Lower lobe of right lung (tissue), 2 donors: ENCODE measurements at regions not wholly inside any gene's neighbourhood (a gene's known extent, or its start where the extent isn't known, plus 50 kb on each side); places are given as distances from the start of the nearest gene placed in this dataset.

Experiments used
- ATAC-seq, 2 donors: fragments of 200-7000 bp; cut with Tn5 transposase; one replicate each; pipeline ENCODE4 v1.9.1; 2020 to 2022; ENCODE audit warnings: mild to moderate bottlenecking in 2 of 2, moderate library complexity in 2 of 2
- DNase-seq: peaks from one replicate; pipeline ENCODE4 v3.0.0-alpha.2; 2020
- H3K27ac ChIP-seq: fragments of 200-600 bp; one replicate; pipeline ENCODE4 v1.8.0; 2022
- H3K27me3 ChIP-seq: fragments of 200-600 bp; one replicate; pipeline ENCODE4 v1.8.0; 2022; ENCODE audit warnings: low read depth
- H3K36me3 ChIP-seq: fragments of 200-600 bp; one replicate; pipeline ENCODE4 v1.8.0; 2022; ENCODE audit warnings: mild to moderate bottlenecking
- H3K4me1 ChIP-seq: fragments of 200-600 bp; one replicate; pipeline ENCODE4 v1.8.0; 2022
- H3K4me3 ChIP-seq: fragments of 200-600 bp; one replicate; pipeline ENCODE4 v1.8.0; 2022; ENCODE audit warnings: mild to moderate bottlenecking
- H3K9me3 ChIP-seq: fragments of 200-600 bp; one replicate; pipeline ENCODE4 v1.8.0; 2022
- CTCF ChIP-seq: fragments of 200-600 bp; IDR thresholded peaks from one replicate; pipeline ENCODE4 v1.8.0; 2022; ENCODE audit warnings: antibody characterized with exemption, mild to moderate bottlenecking
- intact Hi-C: fragments of 100-400 bp; cut with DNase I; formaldehyde crosslinking; loops from one replicate; pipeline ENCODE4 v1.11.0; 2022
- donor health status: DM: no; HTN: yes; CAD: no; lungs with severe emphysema.

- Histone ChIP-seq H3K27ac (no peak overlapping the region), H3K4me3 (no peak overlapping the region), H3K36me3 (no peaks in the 10 kb centered on the region), H3K27me3 (no peaks in the 10 kb centered on the region), H3K9me3 (no peaks in the 10 kb centered on the region), H3K4me1 (no peaks in the 10 kb centered on the region)
- intact Hi-C loops = no loop called here
- DNase-seq (no peak), ATAC-seq (no peak)
- TF ChIP-seq CTCF = no peak
These were observed 937.4 kb upstream of the TMPRSS15 start for GRCh38 chr21:19340954-19341353.

GRCh38 chr21:19343711-19344110, 940.1 kb upstream of the TMPRSS15 start:
- ATAC-seq = no peak
- TF ChIP-seq CTCF = no peak

GRCh38 chr21:19350286-19350685, 946.7 kb upstream of the TMPRSS15 start:
- DNase-seq (no peak), ATAC-seq (no peak)
- Histone ChIP-seq H3K4me3 (no peak overlapping the region), H3K27me3 (no peaks in the 10 kb centered on the region), H3K4me1 (no peaks in the 10 kb centered on the region), H3K36me3 (no peaks in the 10 kb centered on the region), H3K9me3 (no peaks in the 10 kb centered on the region), H3K27ac (no peak overlapping the region)
- intact Hi-C loops = no loop called here
- no peak for TF ChIP-seq CTCF

More at GRCh38 chr21:19343711-19344110, 940.1 kb upstream of the TMPRSS15 start:
- no peaks in the 10 kb centered on the region for H3K9me3 ChIP-seq
- H3K4me3 ChIP-seq = no peak overlapping the region
- no peak for DNase-seq
- intact Hi-C loops = no loop called here
- no peak overlapping the region for H3K27ac ChIP-seq
- no peaks in the 10 kb centered on the region for H3K36me3 ChIP-seq
- H3K4me1 ChIP-seq = no peaks in the 10 kb centered on the region
- no peaks in the 10 kb centered on the region for H3K27me3 ChIP-seq

GRCh38 chr21:19353256-19353655, 949.7 kb upstream of the TMPRSS15 start:
- H3K4me3 ChIP-seq = no peak overlapping the region
- H3K9me3 ChIP-seq = no peaks in the 10 kb centered on the region
- H3K27ac ChIP-seq = no peak overlapping the region
- intact Hi-C loops = no loop called here
- H3K4me1 ChIP-seq = no peaks in the 10 kb centered on the region
- no peaks in the 10 kb centered on the region for H3K27me3 ChIP-seq
- ATAC-seq = no peak
- H3K36me3 ChIP-seq = no peaks in the 10 kb centered on the region
- TF ChIP-seq CTCF = no peak
- DNase-seq = no peak

GRCh38 chr21:19368944-19369343, 965.4 kb upstream of the TMPRSS15 start:
- Histone ChIP-seq H3K36me3 (no peaks in the 10 kb centered on the region), H3K27me3 (no peaks in the 10 kb centered on the region), H3K4me1 (no peaks in the 10 kb centered on the region), H3K9me3 (no peaks in the 10 kb centered on the region), H3K4me3 (no peak overlapping the region), H3K27ac (no peak overlapping the region)
- no peak for TF ChIP-seq CTCF
- intact Hi-C loops = no loop called here
- ATAC-seq (no peak), DNase-seq (no peak)

GRCh38 chr21:19392390-19392789, 988.8 kb upstream of the TMPRSS15 start:
- H3K27ac ChIP-seq = no peak overlapping the region
- DNase-seq = no peak
- H3K36me3 ChIP-seq = no peaks in the 10 kb centered on the region
- H3K9me3 ChIP-seq = no peaks in the 10 kb centered on the region
- intact Hi-C loops = no loop called here
- ATAC-seq = no peak
- H3K4me3 ChIP-seq = no peak overlapping the region
- H3K4me1 ChIP-seq = no peaks in the 10 kb centered on the region
- no peaks in the 10 kb centered on the region for H3K27me3 ChIP-seq
- no peak for TF ChIP-seq CTCF
